ENCODE measurements at regions not wholly inside any gene's neighbourhood (a gene's known extent, or its start where the extent isn't known, plus 50 kb on each side); places are given as distances from the start of the nearest gene placed in this dataset.
"Not testable (repeated sequence)": the region's sequence is repeated elsewhere in the genome, so short reads cannot be mapped to it uniquely, and the experiment has no call there.

DNA sequence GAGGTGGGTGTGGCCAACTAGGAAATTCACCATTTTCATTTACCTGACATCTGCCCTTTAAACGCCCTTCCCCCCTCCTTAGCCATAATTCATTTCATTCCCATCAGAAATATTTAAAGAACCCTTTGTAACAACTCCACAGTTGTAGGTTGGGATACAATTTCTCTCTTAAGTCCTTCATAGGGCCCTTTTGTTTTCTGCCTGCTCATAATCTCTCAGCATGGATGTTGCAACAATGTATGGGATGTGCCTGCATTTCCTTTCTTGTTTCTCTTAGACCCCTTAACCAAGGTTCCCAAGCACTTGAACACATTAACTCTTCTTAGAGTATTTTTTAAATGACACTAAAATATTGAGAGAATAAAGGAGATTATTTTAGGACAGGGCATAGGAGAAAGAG is 51.7 kb upstream of the MYO10 start:
- no peak for DNase-seq

- DNase-seq = not testable (repeated sequence)
These were observed 54.9 kb upstream of the MYO10 start for GRCh38 chr5:16990817-16991520.

DNA sequence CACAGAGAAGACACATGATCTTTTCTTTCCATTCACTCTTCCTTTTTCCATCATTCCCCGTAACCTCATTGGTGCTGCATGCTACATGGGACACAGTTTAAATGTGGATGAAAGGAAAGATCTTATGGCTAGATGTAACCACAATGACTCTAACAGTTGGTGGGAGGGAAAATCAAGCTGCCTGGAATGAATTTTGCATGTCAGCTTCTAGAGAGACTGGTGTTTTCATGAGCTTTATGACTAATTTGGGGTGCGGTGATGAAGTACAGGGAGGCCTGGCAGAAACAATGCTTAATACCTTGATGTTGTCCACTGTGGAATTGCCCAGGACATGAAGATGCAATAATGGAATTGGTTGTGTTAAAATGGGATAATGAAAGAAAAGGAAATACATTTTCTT is 55.9 kb upstream of the MYO10 start:
- DNase-seq = no peak

DNA sequence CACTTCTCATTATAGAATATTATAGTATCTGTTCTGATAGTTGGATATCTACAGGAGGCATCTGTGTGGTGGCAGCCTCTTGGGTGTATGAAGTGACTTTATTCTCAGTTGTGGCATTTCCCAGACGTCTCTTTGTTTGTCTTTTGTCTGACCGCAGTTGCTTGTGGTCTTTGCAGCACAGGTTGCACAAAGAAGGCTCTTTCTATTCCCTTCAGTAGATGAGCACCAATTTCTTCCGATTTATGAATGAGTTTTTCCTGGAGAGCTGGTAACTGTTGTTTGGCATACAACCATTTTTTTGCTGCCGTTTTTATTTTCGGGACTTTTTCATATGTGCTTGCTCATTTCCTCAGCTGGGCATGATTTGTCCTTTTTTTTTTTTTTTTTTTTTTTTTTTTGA is 56.4 kb upstream of the MYO10 start:
- peak; percentile 89 for DNase-seq

DNA sequence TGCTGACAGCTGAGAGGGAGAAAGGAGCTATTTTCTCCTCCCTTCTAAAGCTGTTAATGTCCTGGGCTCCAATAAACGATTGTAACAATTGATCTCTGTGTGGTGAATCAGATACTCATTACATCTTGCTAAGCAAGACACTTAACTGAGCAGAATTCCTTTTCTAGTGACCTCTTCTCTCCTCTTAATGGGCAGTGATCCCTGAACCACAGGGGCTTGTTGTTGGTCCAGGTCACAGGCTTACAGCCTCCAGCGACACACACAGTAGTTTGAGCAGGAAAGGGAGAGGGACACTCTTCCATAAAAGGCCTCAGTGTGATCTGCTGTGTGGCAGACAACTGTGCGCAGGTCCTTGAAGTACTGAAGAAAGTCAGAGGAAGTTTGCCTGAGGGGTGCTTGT is 58.5 kb upstream of the MYO10 start:
- no peak for DNase-seq

DNA sequence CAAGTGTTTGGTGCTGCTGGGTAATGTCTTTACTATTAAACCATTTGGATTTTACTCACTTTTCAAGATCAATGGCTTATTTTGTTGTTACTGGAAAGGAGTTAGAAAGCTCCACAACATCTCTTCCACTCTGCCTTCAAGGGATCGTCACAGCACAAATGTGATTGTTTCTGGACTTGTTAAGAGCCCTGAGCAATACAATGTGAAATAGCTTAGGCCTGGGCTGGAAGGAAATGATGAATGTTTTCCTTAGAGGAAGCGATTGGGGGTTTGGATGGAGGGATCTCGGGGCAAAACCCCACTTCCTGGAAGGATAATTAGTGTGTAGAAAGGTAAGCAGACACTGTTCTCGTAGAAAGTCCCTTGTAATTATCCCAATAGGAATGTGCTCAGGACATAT is 59.3 kb upstream of the MYO10 start:
- DNase-seq = no peak

- DNase-seq = no peak
These were observed 64.3 kb upstream of the MYO10 start for GRCh38 chr5:17000291-17000939.

DNA sequence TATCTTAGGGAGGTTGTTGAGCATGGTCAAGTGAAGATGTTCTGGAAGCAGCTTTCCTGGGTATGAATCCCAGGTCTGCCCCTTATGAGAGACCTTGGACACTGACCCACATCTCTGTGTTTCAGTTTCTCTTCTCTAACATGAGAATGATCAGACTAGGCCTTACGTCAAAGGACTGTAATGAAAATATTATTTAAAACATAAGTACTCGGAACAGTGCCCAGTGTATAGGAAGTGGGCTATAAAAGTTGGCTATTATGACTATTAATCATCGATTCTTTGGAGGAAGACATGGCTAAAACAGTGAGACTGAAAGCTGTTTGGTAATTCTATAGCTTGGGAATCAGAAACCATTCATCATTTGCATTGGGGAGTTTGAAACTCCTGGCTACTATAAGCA is 65.3 kb upstream of the MYO10 start:
- DNase-seq = no peak

- DNase-seq = no peak
These were observed 68.5 kb upstream of the MYO10 start for GRCh38 chr5:17004441-17005106.

GRCh38 chr5:17005107-17005828 is 69.2 kb upstream of the MYO10 start:
- DNase-seq = no peak

DNA sequence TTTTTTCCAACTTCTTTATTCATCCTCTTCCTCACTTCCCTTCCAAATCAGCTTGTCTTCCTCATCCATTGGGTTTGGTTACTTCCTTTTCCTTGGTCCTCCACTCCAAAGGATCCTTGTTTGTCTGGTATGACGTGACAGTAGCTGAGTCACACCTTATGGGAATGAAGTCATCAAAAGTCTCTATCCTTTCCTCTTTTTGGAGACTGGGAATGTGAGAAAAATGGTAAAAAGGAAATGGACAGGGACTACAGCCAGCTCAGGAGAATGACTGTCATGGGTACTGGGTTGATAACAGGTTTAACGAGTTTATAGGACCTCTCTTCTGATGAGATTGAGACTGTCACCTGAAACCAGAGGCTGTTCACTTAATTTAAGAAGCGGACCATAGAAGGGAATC is 76.2 kb upstream of the MYO10 start:
- no peak for DNase-seq

- DNase-seq = no peak
These were observed 78.6 kb upstream of the MYO10 start for GRCh38 chr5:17014686-17015085.

GRCh38 chr5:17018871-17019270 is 82.8 kb upstream of the MYO10 start:
- no peak for DNase-seq

GRCh38 chr5:17019324-17019723 is 83.2 kb upstream of the MYO10 start:
- DNase-seq = no peak

- DNase-seq = no peak
These were observed 84.9 kb upstream of the MYO10 start for GRCh38 chr5:17020678-17021601.

GRCh38 chr5:17021602-17021932 is 85.5 kb upstream of the MYO10 start:
- no peak for DNase-seq

- DNase-seq = no peak
These were observed 86.2 kb upstream of the MYO10 start for GRCh38 chr5:17022296-17022695.

GRCh38 chr5:17024686-17025180 is 88.6 kb upstream of the MYO10 start:
- peak; percentile 14 for DNase-seq

- DNase-seq = not testable (repeated sequence)
These were observed 95.7 kb upstream of the MYO10 start for GRCh38 chr5:17031659-17032277.

- not testable (repeated sequence) for DNase-seq
These were observed 96.4 kb upstream of the MYO10 start for GRCh38 chr5:17032314-17032985.

GRCh38 chr5:17034992-17035391 is 98.9 kb upstream of the MYO10 start:
- not testable (repeated sequence) for DNase-seq
